ENCODE measurements at regions not wholly inside any gene's neighbourhood (a gene's known extent, or its start where the extent isn't known, plus 50 kb on each side); places are given as distances from the start of the nearest gene placed in this dataset.
A peak's percentile ranks its signal among the peaks of the same experiment; 100 is the strongest.

DNA sequence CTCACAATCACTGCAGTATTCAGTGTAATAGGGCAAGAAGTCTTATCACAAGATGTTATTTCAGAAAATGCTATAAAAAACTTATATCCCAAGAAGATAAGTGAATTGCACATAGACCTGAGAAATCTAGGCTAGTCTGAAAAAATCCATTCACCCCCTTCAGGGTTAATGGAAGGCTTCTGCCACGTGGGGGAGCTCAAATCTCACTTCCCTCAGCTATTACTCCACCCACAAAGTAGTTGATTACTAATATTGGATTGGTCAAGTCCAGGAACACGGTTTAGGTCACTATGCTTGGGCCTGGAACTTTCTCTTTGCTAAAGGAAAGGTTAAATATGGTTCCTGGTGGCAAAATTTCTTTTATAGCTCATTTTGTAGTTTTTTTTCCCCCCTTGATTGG, 51.2 kb upstream of the ADAM23 start:
- no peaks in the 10 kb centered on the region for H4K20me1 ChIP-seq (ENCODE audit: insufficient read depth, low read length)
- peak; percentile 89 for DNase-seq (ENCODE audit: insufficient read length, low spot score, missing footprints)
- no peak overlapping the region for H3K4me2 ChIP-seq (ENCODE audit: insufficient read depth, low read length)
- no peaks in the 10 kb centered on the region for H3K79me2 ChIP-seq (ENCODE audit: insufficient read depth, low read length)
- H3K27me3 ChIP-seq (ENCODE audit: insufficient read depth, low read length): no peaks in the 10 kb centered on the region
- no peak overlapping the region for H3K27ac ChIP-seq (ENCODE audit: low read depth, low read length)
- no peaks in the 10 kb centered on the region for H3K36me3 ChIP-seq (ENCODE audit: insufficient read depth, low read length)
- no peaks in the 10 kb centered on the region for H3K9me3 ChIP-seq (ENCODE audit: low read depth, low read length)
- H3K4me1 ChIP-seq (ENCODE audit: insufficient read depth, low read length): no peaks in the 10 kb centered on the region
- TF ChIP-seq, protein P1, sequence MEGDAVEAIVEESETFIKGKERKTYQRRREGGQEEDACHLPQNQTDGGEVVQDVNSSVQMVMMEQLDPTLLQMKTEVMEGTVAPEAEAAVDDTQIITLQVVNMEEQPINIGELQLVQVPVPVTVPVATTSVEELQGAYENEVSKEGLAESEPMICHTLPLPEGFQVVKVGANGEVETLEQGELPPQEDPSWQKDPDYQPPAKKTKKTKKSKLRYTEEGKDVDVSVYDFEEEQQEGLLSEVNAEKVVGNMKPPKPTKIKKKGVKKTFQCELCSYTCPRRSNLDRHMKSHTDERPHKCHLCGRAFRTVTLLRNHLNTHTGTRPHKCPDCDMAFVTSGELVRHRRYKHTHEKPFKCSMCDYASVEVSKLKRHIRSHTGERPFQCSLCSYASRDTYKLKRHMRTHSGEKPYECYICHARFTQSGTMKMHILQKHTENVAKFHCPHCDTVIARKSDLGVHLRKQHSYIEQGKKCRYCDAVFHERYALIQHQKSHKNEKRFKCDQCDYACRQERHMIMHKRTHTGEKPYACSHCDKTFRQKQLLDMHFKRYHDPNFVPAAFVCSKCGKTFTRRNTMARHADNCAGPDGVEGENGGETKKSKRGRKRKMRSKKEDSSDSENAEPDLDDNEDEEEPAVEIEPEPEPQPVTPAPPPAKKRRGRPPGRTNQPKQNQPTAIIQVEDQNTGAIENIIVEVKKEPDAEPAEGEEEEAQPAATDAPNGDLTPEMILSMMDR (IDR thresholded peaks at IDR 0.05; ENCODE audit: extremely low read depth, low read depth, low read length): peak; percentile 56
- H3K4me3 ChIP-seq (ENCODE audit: insufficient read depth, low read length): no peak overlapping the region
- no peak overlapping the region for H2AFZ ChIP-seq (ENCODE audit: low read length)
